ENCODE measurements at regions not wholly inside any gene's neighbourhood (a gene's known extent, or its start where the extent isn't known, plus 50 kb on each side); places are given as distances from the start of the nearest gene placed in this dataset.

GRCh38 chr7:159218607-159219006 lies 73.9 kb upstream of the VIPR2 start:
- TF ChIP-seq PHF8 (IDR thresholded peaks at IDR 0.05; ENCODE audit: borderline replicate concordance, low read depth) = no peak
- no peak for TF ChIP-seq CTCF (IDR thresholded peaks at IDR 0.05)
- no peak for TF ChIP-seq CHD2 (IDR thresholded peaks at IDR 0.05; ENCODE audit: low read length, partially characterized antibody)
- no peak for TF ChIP-seq HEYL (CRISPR knock-in tag; IDR thresholded peaks at IDR 0.05)
- TF ChIP-seq, protein P1, sequence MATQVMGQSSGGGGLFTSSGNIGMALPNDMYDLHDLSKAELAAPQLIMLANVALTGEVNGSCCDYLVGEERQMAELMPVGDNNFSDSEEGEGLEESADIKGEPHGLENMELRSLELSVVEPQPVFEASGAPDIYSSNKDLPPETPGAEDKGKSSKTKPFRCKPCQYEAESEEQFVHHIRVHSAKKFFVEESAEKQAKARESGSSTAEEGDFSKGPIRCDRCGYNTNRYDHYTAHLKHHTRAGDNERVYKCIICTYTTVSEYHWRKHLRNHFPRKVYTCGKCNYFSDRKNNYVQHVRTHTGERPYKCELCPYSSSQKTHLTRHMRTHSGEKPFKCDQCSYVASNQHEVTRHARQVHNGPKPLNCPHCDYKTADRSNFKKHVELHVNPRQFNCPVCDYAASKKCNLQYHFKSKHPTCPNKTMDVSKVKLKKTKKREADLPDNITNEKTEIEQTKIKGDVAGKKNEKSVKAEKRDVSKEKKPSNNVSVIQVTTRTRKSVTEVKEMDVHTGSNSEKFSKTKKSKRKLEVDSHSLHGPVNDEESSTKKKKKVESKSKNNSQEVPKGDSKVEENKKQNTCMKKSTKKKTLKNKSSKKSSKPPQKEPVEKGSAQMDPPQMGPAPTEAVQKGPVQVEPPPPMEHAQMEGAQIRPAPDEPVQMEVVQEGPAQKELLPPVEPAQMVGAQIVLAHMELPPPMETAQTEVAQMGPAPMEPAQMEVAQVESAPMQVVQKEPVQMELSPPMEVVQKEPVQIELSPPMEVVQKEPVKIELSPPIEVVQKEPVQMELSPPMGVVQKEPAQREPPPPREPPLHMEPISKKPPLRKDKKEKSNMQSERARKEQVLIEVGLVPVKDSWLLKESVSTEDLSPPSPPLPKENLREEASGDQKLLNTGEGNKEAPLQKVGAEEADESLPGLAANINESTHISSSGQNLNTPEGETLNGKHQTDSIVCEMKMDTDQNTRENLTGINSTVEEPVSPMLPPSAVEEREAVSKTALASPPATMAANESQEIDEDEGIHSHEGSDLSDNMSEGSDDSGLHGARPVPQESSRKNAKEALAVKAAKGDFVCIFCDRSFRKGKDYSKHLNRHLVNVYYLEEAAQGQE (IDR thresholded peaks at IDR 0.05) = no peak
- TF ChIP-seq POLR2A (IDR thresholded peaks at IDR 0.05; ENCODE audit: low read length) = no peak
- TF ChIP-seq, protein P2, sequence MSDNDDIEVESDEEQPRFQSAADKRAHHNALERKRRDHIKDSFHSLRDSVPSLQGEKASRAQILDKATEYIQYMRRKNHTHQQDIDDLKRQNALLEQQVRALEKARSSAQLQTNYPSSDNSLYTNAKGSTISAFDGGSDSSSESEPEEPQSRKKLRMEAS (IDR thresholded peaks at IDR 0.05) = no peak
- TF ChIP-seq, protein P3, sequence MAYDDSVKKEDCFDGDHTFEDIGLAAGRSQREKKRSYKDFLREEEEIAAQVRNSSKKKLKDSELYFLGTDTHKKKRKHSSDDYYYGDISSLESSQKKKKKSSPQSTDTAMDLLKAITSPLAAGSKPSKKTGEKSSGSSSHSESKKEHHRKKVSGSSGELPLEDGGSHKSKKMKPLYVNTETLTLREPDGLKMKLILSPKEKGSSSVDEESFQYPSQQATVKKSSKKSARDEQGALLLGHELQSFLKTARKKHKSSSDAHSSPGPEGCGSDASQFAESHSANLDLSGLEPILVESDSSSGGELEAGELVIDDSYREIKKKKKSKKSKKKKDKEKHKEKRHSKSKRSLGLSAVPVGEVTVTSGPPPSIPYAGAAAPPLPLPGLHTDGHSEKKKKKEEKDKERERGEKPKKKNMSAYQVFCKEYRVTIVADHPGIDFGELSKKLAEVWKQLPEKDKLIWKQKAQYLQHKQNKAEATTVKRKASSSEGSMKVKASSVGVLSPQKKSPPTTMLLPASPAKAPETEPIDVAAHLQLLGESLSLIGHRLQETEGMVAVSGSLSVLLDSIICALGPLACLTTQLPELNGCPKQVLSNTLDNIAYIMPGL (CRISPR knock-in tag; IDR thresholded peaks at IDR 0.05; ENCODE audit: borderline replicate concordance) = no peak

Data from A549 (cell line).